Inflammatory macrophage treated with lipopolysaccharide for 1 hour (primary cell): ENCODE measurements at regions not wholly inside any gene's neighbourhood (a gene's known extent, or its start where the extent isn't known, plus 50 kb on each side); places are given as distances from the start of the nearest gene placed in this dataset.

Experiments
- DNase-seq, 2 donors: peaks; one replicate each; pipeline ENCODE4 v3.0.0-alpha.2; 2020 to 2022

DNA sequence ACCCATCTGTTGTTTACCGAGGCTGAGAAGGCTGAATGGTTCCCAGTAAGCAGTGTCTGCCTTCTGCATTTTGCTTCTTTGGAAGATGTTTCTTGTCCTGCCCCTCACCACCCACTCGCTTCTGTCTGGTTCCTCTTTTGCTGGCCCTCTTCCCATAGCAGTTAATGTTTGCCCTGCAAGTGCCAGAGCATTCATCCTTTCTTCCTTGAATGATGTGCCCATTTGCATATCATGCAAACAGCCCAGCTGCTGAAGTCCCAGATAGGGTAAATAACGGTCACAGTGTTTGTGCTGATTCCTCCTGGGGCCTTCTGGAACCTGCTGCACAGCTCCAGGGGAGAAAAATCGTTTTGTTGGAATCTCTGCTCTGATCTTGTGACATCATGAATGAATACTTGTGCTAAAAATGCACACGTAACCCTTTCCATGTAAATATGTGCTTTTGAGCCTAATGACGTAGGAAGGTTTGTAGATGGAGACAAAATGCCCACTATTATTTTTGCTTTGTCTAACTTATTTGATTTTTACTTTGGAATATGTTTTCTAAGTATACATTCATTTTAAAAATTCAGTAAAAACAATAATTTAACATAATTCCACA, 381.0 kb downstream of the SOX2 start:
- peak; percentile 1 to 14 for DNase-seq

DNA sequence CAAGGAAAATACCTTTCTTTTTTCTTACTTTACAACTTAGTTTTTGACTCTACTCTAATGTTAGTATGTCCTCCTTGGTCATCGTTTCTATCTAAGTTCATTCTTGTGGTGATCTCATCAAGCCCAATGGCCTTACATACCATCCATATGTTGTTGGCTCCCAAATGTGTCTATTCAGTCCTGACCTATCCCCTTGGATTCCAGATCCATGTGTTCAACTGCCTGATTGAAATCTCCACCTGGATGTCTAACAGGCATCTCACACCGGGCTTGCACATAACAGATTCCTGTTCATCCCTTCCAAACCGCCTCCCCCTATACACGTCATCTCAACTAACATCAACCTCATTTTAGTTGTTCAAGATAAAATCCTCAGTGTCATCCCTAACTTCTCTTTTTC, 382.6 kb downstream of the SOX2 start:
- DNase-seq = no peak

GRCh38 chr3:182104881-182105280, 393.2 kb downstream of the SOX2 start:
- DNase-seq = no peak

DNA sequence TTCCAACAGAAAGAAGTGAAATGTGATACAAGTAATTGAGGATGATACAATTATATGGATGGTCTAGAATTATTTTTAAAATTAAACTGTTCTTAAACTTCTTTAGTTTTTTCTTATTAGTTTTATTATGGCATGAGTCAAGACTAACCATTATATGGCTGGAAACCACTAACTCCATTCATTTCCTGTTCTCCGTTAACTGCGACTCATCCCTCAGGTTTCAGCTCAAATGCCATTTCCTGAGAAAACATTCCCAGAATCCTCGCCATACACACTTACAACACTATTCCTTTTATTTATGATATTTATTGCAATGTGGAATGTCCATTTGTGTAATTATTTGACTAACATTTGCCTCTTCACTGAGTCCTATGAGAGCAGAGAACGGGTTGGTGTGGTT, 394.1 kb downstream of the SOX2 start:
- DNase-seq = no peak

- no peak for DNase-seq
These were observed 396.6 kb downstream of the SOX2 start for GRCh38 chr3:182108371-182108770.

GRCh38 chr3:182111967-182112366, 400.2 kb downstream of the SOX2 start:
- DNase-seq = no peak

DNA sequence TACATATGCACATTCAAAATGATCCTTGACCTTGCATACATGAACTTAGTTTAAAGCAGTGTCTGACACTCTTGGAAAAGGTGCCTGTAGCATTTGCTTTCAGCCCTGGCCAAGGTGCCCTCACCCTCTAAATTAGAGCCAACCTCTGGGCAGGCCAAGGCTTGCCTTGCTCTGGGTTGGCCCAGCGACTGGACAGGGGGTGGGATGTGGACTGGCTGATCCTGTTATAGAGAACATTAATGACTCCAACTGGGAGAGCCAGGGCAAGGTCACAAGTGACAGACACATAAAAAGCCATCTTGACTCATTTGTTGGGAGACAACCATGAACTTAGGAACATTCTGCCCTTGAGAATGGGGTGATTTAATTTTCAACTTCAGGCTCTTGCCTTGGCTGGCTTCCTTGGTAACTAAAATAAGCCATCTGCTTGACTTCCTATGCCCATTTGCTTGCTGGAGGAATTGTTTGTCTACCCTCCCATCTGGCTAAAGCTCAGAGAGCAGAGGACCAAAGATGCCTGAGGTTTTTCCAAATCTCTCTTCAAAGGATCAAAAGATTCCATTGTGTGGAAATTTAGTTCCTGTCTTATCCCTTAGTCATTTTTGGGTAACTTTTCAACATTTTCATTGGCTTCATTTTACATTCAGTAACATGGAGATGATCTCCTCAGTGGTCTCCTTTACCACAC, 403.7 kb downstream of the SOX2 start:
- no peak for DNase-seq

DNA sequence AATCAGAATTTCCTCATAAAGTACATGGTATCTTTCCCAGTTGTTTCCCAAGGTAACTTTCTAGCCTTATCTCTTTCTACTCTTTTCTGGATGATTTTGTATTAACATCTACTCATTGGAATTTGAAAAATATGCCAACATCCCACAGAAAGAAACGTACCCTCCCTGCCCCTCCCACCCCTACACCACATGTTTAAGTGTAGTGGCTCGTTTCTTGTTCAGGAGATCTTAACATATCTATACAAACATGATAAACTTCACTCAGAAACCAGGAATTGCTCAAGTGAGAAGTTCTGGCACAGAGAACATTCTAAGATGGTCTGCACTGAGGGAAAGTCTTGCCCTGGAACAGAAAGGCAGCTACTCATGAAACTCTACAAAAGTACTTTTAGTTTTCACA, 404.7 kb downstream of the SOX2 start:
- no peak for DNase-seq

DNA sequence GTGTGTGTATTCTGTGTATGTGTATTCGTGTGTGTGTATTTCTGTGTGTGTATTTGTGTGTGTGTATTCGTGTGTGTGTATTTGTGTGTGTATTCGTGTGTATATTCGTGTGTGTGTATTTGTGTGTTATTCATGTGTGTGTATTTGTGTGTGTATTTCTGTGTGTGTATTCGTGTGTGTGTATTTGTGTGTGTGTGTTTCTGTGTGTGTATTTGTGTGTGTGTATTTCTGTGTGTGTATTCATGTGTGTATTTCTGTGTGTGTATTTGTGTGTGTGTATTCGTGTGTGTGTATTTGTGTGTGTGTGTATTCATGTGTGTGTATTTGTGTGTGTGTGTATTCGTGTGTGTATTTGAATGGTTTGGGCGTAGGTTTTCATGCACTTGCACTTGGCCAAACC, 405.4 kb downstream of the SOX2 start:
- DNase-seq = no peak

DNA sequence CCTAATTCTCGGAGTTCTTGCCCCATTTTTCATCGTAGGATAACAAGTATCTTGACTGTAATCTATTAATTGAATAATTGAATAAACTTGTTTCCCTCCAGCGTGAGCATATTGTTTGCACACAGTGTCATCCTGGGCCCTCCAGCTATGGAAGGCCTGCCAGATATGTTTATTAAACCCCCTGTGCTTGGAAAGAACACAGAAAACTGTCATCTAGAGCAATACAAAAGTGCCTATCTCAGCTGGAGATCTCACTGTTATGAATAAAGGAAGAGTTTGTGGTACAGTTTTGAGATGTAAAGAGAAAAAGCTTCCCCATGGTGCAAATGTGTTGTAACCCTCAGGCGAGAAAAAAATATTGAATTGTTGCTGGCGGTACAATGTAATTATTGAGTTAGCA, 405.9 kb downstream of the SOX2 start:
- DNase-seq = no peak

DNA sequence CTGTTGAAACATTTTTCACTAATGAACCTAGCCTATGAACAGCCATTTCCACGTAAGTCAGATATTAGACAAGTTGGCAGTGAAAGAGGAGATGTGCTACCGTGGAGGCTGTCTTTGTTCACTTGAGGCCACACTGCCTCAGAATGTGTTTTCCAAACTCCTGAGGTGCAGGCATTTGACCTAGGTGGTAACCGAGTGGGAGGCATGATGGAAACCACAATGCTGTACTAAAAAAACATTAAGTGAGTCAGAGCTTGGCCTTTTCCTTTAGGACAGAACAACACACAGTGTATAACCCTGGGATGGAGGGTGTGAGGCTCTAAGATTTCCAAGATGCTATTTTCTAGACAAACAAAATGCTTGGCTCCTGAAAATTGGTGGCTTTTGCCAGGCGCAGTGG, 406.3 kb downstream of the SOX2 start:
- no peak for DNase-seq

- DNase-seq = no peak
These were observed 409.7 kb downstream of the SOX2 start for GRCh38 chr3:182121401-182121800.

DNA sequence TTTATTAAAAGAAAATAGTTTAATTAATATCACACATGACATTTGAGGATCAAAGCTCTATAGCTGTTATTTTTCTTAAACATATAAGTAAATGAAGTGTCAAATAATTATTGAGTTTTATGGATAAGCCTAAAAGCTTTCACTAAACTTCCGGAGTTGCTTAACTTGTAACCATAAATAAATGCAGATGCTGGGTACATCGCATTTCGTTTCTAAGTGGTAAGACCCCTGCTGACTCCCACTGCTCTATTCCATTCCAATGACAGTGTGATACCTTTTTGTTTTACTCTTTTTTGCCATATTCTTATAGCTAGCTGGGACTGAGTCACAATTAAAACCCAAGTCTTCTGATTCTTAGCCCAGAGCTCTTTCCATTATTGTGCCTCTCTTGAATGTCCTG, 411.1 kb downstream of the SOX2 start:
- DNase-seq = no peak

GRCh38 chr3:182124187-182124586, 412.5 kb downstream of the SOX2 start:
- DNase-seq = no peak

- no peak for DNase-seq
These were observed 413.0 kb downstream of the SOX2 start for GRCh38 chr3:182124716-182125115.

DNA sequence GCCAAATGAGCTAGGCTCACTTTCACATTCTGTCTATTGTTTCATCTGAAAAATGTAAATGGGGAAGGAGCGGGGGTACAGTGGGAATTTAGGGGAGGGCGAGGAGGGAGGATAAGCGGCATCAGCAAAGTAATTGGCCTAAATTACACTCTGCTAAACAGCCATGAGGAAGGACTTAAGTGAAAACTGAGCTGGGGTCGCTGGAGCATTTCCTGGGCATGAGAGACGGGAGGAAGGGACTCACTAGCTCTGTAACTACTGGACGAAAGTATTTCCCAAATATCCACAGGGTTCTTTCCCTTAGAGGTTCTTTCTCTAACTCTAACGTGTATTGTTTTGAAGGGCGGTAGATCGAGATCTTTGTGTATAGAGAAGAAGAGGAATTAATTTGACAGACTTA, 418.0 kb downstream of the SOX2 start:
- no peak for DNase-seq

GRCh38 chr3:182133752-182134151, 422.0 kb downstream of the SOX2 start:
- DNase-seq = no peak

DNA sequence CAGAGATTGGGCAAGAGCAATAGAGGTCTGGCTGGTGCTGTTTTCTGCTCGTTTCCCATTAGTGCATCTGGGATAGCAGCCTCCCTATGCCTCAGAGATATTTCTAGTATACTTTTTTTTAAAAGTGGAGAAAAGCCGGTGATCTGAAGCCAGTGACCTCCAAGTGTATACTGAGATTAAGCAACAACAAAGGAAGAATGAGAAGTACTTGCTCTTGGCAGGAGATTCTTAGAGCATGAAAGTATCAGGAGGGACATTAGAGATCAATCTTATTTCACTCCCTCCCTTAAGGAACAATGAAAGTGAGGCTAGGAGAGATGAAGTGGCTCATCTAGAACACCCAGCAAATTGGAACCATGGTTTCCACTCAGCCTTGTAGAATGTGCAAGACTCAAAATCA, 423.3 kb downstream of the SOX2 start:
- no peak for DNase-seq

DNA sequence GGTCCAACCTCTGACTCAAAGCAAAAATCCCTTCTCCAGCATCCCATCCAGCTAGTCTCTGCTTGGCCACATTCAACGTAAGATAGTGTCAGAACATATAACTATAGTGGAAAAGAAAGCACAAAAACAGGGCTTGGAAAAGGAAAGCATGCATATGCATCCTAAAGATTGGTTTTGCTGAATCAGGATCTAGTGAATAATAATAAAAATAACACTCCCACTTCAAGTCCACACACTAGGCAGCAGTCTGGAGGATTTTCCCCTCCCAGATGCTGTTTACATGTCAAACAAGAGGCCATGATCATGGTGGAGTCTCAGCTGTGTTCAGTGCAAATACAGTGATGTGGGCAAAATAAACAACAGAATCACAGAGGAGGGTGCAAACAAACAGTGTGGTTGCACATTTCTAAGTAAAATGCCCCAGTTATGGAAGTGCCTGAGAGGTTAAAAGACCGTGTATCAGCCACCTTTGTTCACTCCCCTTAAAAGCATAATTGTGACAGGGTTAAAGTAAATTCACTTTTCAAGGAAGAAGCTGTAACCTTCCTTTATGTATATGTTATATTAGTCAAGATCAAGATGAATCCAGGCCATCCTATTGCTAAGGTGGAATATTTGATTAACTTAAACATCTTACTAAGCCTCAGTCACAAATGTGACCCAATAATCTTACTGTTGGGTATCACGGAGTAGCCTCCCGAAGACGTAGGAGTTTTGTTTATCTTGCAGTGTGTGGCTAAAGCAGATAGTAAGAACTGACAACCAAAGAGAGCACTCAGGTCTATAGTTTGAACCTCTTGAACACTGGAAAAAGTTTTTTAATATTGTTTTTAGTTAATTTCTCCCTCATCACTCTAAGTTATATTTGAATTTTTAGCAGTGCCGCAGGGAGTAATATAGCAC, 424.5 kb downstream of the SOX2 start:
- DNase-seq = no peak

DNA sequence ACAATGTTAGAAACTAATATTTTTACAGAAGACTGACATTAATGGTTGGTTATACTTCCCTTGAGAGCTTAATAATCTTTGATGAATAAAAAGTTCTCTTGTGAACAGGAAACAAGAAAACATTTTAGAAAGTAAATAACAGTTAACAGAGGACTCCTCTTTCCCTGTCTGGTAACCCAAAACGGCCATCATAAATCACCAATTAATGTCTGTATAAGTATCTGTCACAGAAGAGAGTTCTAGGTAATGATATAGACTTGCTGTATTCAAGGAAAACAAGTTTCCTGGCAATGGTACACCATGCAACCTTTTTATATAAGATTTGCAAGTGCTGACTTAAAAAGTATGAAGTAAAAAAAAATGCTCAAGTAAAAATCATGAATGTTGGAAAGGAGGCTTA, 426.7 kb downstream of the SOX2 start:
- DNase-seq = no peak

DNA sequence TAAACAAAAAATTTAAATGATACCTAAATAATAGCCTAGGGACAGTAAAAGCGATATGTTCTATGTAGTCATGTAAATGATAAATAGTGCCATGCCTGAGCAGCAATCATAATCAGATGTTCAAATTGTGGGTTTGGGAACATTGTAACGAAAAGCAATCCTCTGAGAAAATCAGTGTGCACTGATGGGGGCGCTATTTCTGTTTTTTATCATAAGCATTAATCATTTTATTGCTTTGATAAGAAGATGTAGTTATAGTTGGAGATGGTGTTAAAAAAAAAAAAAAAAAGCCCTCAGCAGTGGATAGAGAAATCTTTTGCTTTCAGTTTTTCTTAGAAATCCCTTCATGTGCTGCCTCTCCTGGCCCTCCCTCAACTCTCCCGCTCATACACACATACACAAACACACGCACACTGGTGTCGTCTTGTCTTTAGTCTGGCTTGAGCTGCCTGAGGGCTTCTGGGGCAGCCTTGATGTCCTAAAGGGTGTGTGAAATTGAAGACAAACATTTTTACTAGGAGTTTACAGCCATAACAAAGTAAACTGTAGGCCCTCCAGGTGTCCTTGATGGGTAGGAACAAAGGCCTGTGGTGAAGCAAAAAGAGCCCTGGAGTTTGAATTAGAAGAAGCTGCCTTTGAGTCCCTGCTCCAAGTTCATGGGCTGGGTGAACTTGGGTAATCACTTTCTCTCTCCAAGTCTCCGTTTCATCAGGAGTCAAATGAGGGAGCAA, 428.1 kb downstream of the SOX2 start:
- DNase-seq = no peak

- no peak for DNase-seq
These were observed 431.2 kb downstream of the SOX2 start for GRCh38 chr3:182142928-182143327.

- DNase-seq = no peak
These were observed 432.2 kb downstream of the SOX2 start for GRCh38 chr3:182143903-182144302.
